Loucy (cell line): ENCODE measurements at regions not wholly inside any gene's neighbourhood (a gene's known extent, or its start where the extent isn't known, plus 50 kb on each side); places are given as distances from the start of the nearest gene placed in this dataset.

ENCODE experiments used
- CTCF ChIP-seq: fragments of 200-600 bp; sonication (generic); conservative IDR thresholded peaks from 2 replicates; pipeline ENCODE4 v1.5.1; 2014; ENCODE audit warnings: mild to moderate bottlenecking, antibody characterized with exemption, low read length
- EZH2phosphoT487 ChIP-seq: fragments of 200-600 bp; IDR thresholded peaks from 2 replicates; pipeline ENCODE4 v1.6.1; 2018; ENCODE audit warnings: antibody characterized with exemption, mild to moderate bottlenecking, moderate library complexity, borderline replicate concordance

GRCh38 chr7:110001254-110001938 lies 1089.5 kb upstream of the LRRN3 start:
- no peak for TF ChIP-seq CTCF
- TF ChIP-seq EZH2phosphoT487 = no peak
